Tibial nerve (tissue), 4 donors: ENCODE measurements at regions not wholly inside any gene's neighbourhood (a gene's known extent, or its start where the extent isn't known, plus 50 kb on each side); places are given as distances from the start of the nearest gene placed in this dataset.
"Not testable (repeated sequence)": the region's sequence is repeated elsewhere in the genome, so short reads cannot be mapped to it uniquely, and the experiment has no call there.

ENCODE experiments used
- DNase-seq, 2 donors: peaks; one replicate each; pipeline ENCODE4 v3.0.0-alpha.2; 2019; ENCODE audit warnings: low spot score in 2 of 2
- H3K27ac ChIP-seq, 4 donors: fragments of 200-600 bp; sonication (generic) in 3 of 4; one replicate each; pipeline ENCODE4 v1.5.1; 2017 to 2019; ENCODE audit warnings: mild to moderate bottlenecking in 1 of 4
- H3K27me3 ChIP-seq, 2 donors: fragments of 200-600 bp; sonication (generic) in 1 of 2; one replicate each; pipeline versions ENCODE4 v1.5.1 to v1.6.0; 2017 to 2019
- H3K36me3 ChIP-seq, 3 donors: fragments of 200-600 bp; sonication (generic); one replicate each; pipeline ENCODE4 v1.5.1; 2018 to 2019
- H3K4me1 ChIP-seq, 4 donors: fragments of 200-600 bp; sonication (generic) in 3 of 4; one replicate each; pipeline ENCODE4 v1.5.1; 2017 to 2019
- H3K4me3 ChIP-seq, 4 donors: fragments of 200-600 bp; sonication (generic) in 3 of 4; one replicate each; pipeline ENCODE4 v1.5.1; 2017 to 2019; ENCODE audit warnings: mild to moderate bottlenecking in 1 of 4, moderate library complexity in 1 of 4
- H3K9me3 ChIP-seq, 4 donors: fragments of 200-600 bp; sonication (generic) in 3 of 4; one replicate each; pipeline ENCODE4 v1.5.1; 2017 to 2019
- EP300 ChIP-seq, 2 donors: sonication (generic); formaldehyde crosslinking; IDR thresholded peaks; one replicate each; pipeline ENCODE4 v1.6.1; 2017; ENCODE audit warnings: antibody characterized with exemption in 2 of 2, mild to moderate bottlenecking in 1 of 2
- POLR2A ChIP-seq, 2 donors: fragments of 450-650 bp; IDR thresholded peaks; one replicate each; pipeline ENCODE4 v1.6.1; 2017; ENCODE audit warnings: antibody characterized with exemption in 2 of 2, mild to moderate bottlenecking in 2 of 2, moderate library complexity in 2 of 2
- WGBS, 2 donors: methylation state at CpG; one replicate each; pipeline ENCODE4 v1.1.5; 2018; 5-methylcytosine and 5-hydroxymethylcytosine counted together
- TF ChIP-seq, protein P1 (sequence below), 5 experiments: fragments of 200-600 bp in 3 of 5; fragments of 450-650 bp in 2 of 5; sonication (generic) in 3 of 5; IDR thresholded peaks; one replicate each; pipeline ENCODE4 v1.5.1; 2016 to 2019; ENCODE audit warnings: antibody characterized with exemption in 5 of 5, mild to moderate bottlenecking in 3 of 5, moderate library complexity in 2 of 5

DNA sequence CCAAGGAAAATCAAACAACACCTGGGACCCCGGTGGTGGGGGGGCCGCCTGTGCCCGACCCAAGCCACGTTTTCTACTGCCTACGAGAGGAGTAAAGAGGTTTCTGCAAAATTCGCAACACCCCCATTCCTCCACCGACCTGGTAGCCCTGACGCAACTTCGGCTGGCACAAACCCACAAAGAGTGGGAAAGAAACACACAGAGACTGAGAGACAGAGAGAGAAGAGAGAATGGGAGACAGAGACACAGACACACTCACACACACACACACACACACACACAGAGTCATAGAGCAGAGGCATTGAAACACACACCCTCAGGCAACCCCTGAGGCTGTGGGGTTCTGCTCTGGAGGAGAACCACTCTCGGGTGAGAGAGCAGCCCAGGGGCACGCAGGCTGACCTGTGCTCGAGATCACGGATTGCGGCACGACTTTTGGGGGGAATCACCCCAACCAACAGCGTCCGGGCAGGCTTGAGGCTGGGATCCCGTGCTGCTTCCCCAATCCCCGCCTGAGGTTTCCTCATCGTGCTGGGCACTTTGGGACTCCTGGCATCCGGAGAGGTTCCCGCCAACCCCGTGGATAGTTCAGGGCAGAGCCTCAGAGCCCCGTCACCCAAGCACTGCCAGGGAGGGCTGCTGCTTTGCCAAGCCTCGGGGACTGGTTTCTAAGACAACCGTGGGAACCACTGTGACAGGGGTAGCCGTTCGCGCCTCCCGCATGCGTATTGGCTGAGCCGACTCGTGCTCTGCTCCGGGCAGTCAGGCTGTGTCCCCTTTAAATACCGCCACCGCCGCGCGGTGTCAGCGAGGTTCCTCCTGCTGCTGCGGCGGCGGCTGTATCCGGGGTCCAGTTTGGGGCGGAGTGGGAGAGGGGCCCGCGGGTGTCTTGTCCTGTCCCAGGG, 682.4 kb upstream of the TPTE start:
- TF ChIP-seq, protein P1, sequence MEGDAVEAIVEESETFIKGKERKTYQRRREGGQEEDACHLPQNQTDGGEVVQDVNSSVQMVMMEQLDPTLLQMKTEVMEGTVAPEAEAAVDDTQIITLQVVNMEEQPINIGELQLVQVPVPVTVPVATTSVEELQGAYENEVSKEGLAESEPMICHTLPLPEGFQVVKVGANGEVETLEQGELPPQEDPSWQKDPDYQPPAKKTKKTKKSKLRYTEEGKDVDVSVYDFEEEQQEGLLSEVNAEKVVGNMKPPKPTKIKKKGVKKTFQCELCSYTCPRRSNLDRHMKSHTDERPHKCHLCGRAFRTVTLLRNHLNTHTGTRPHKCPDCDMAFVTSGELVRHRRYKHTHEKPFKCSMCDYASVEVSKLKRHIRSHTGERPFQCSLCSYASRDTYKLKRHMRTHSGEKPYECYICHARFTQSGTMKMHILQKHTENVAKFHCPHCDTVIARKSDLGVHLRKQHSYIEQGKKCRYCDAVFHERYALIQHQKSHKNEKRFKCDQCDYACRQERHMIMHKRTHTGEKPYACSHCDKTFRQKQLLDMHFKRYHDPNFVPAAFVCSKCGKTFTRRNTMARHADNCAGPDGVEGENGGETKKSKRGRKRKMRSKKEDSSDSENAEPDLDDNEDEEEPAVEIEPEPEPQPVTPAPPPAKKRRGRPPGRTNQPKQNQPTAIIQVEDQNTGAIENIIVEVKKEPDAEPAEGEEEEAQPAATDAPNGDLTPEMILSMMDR (IDR thresholded peaks at IDR 0.05): no peak
- no peak for TF ChIP-seq POLR2A (IDR thresholded peaks at IDR 0.05)
- no peak for TF ChIP-seq EP300 (IDR thresholded peaks at IDR 0.05)
- H3K9me3 ChIP-seq: peaks cover 0 to 20% (median 2%) of the 10 kb centered on the region in 4 donors
- no peak overlapping the region for H3K27ac ChIP-seq
- no peak for DNase-seq
- H3K27me3 ChIP-seq: no peaks in the 10 kb centered on the region
- no peaks in the 10 kb centered on the region for H3K36me3 ChIP-seq
- H3K4me1 ChIP-seq: no peaks in the 10 kb centered on the region
- H3K4me3 ChIP-seq: no peak overlapping the region
- WGBS, 2 donors: 71 to 78% methylated on average over 45 to 47 of the region's 47 CpGs

DNA sequence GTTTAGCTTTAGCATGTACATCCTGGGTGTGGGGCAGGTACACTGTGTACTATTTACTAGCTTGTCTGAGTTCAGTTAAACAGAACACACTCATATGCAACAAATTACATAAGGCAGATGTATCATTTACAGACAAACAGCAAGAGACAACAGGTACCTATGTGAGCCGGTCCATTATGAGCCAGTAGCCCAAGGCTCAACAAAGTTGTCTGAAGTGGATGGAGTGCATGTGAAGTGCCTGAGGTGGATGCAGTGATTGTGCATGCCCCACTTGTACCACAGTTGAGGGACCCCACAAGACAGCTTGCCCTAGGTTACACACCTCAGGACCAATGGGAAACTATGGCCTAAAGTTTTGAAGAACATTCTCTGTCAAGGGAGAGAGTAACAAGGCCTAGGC, 677.3 kb upstream of the TPTE start:
- H3K9me3 ChIP-seq: peaks cover 0 to 12% (median 0%) of the 10 kb centered on the region in 4 donors
- H3K27me3 ChIP-seq, H3K4me3 ChIP-seq, H3K4me1 ChIP-seq, DNase-seq, H3K27ac ChIP-seq, H3K36me3 ChIP-seq: not testable (repeated sequence)
- WGBS, 2 donors: 84 to 88% methylated on average over 1 of the region's 1 CpG

DNA sequence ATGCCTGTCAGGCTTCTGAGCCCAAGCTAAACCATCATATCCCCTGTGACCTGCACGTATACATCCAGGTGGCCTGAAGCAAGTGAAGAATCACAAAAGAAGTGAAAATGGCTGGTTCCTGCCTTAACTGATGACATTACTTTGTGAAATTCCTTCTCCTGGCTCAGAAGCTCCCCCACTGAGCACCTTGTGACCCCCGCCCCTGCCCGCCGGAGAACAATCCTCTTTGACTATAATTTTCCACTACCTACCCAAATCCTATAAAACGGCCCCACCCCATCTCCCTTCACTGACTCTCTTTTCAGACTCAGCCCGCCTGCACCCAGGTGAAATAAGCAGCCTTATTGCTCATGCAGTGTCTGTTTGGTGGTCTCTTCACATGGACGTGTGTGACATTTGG, 673.9 kb upstream of the TPTE start:
- H3K4me1 ChIP-seq, H3K4me3 ChIP-seq, H3K36me3 ChIP-seq, H3K9me3 ChIP-seq, H3K27ac ChIP-seq, DNase-seq, H3K27me3 ChIP-seq: not testable (repeated sequence)
- 65 to 73% methylated on average over 7 of the region's 7 CpGs for WGBS, 2 donors

DNA sequence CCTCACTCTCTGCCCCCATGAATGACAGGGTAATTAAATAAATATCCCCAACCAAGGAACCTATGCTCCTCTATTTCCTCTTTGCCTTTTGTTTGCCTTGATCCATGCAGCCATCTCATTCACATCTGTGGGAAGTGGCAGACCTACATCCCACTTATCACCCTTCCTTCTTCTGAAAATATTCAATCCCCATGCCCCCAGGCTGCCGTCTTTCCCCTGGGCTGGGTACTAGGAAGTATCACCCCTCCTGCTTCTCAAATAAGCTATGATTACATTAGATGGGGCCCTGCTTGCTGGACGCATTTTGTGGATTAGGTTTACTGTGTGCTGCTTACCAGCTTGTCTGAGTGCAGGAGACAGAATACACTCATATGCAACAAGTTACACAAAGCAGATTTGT, 670.2 kb upstream of the TPTE start:
- 63 to 72% methylated on average over 2 of the region's 2 CpGs for WGBS, 2 donors
- H3K36me3 ChIP-seq, H3K4me3 ChIP-seq, DNase-seq, H3K9me3 ChIP-seq, H3K27ac ChIP-seq, H3K27me3 ChIP-seq, H3K4me1 ChIP-seq: not testable (repeated sequence)

DNA sequence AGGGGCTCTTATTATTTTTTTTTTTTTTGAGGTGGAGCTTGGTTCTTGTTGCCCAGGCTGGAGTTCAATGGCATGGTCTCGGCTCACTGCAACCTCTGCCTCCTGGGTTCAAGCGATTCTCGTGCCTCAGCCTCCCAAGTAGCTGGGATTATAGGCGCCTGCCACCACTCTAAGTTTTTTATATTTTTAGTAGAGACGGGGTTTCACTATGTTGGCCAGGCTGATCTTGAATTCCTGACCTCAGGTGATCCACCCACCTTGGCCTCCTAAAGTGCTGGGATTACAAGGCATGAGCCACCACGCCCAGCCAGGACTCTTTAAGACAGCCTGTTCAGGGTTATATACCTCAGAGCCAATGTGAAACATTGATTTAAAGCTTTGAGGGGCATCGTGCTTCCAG, 669.7 kb upstream of the TPTE start:
- not testable (repeated sequence) for DNase-seq, H3K4me1 ChIP-seq, H3K27ac ChIP-seq, H3K36me3 ChIP-seq, H3K4me3 ChIP-seq, H3K27me3 ChIP-seq, H3K9me3 ChIP-seq
- WGBS, 2 donors: 50 to 67% methylated on average over 6 of the region's 7 CpGs

DNA sequence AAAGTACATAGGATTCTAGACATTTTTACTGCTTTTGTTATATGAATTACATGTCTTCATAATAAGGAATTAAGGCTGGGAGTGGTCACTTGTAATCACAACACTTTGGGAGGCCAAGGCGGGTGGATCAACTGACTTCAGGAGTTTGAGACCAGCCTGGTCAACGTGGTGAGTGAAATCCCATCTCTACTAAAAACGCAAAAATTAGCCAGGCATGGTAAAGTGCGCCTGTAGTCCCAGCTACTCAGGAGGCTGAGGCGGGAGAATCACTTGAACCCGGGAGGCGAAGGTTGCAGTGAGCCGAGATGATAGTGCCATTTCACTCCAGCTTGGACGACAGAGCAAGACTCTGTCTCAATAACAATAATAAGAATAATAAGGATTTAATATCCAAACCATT, 663.8 kb upstream of the TPTE start:
- not testable (repeated sequence) for H3K36me3 ChIP-seq, H3K27ac ChIP-seq, H3K4me1 ChIP-seq, H3K4me3 ChIP-seq, DNase-seq, H3K27me3 ChIP-seq
- peaks cover 0 to 19% (median 3%) of the 10 kb centered on the region in 4 donors for H3K9me3 ChIP-seq
- WGBS, 2 donors: 62 to 65% methylated on average over 9 of the region's 9 CpGs

DNA sequence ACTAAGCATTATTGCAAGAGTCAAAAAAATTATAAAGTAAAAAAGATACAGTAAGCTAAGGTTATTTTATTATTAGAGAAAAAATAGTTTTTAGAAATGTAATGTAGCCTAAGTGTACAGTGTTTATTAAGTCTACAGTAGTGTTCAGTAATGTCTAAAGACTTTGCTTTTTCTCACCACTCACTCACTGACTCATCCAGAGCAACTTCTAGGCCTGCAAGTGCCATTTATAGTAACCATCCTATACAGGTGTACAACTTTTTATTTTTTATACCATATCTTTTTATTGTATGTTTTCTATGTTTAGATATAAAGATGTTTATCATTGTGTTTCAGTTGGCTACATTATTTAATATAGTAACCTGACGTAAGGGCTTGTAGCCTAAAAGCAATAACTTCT, 661.5 kb upstream of the TPTE start:
- H3K27me3 ChIP-seq, H3K27ac ChIP-seq, H3K4me3 ChIP-seq, DNase-seq, H3K4me1 ChIP-seq, H3K36me3 ChIP-seq: not testable (repeated sequence)
- H3K9me3 ChIP-seq: peaks cover 0 to 31% (median 8%) of the 10 kb centered on the region in 4 donors
- WGBS, 2 donors: 78 to 81% methylated on average over 1 of the region's 1 CpG

DNA sequence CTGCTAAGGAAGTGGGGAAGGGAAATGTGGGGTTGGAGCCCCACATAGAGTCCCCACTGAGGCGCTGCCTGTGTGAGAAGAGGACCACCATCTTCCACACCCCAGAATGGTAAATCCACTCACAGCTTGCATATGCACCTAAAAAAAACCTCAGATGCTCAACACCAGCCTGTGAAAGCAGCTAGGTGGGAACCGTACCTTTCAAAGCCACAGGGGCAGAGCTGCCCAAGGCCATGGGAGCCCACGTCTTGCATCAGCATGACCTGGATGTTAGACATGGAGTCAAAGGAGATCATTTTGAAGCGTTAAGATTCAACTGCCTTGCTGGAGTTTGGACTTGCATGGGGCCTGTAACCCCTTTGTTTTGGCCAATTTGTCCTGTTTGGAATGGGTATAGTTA, 658.9 kb upstream of the TPTE start:
- peaks cover 0 to 45% (median 12%) of the 10 kb centered on the region in 4 donors for H3K9me3 ChIP-seq
- H3K36me3 ChIP-seq: not testable (repeated sequence)

DNA sequence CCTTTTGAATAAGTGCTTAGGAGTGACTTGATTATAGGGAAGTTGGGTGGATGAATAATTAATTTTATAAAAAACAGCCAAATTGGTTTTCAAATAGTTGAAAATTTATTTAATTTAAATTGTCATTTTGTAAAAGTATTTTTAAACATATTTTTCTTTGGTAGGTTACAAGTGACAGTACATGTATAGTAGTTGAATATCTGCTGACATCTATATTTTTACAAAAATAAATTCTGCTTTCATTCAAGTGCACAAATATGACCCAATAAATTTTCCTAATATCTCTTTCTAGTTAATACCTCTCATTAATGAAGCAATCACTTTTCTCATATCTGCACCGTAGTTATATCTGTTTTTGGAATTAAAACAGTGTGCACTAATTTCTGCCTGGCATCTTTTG, 653.6 kb upstream of the TPTE start:
- peaks cover 0 to 27% (median 7%) of the 10 kb centered on the region in 4 donors for H3K9me3 ChIP-seq
- DNase-seq, H3K4me3 ChIP-seq, H3K27ac ChIP-seq, H3K4me1 ChIP-seq, H3K36me3 ChIP-seq, H3K27me3 ChIP-seq: not testable (repeated sequence)
- WGBS, 2 donors: 74 to 78% methylated on average over 1 of the region's 1 CpG

More for the DNA sequence above, 658.9 kb upstream of the TPTE start:
- not testable (repeated sequence) for H3K4me1 ChIP-seq, H3K4me3 ChIP-seq, H3K27me3 ChIP-seq, H3K27ac ChIP-seq, DNase-seq
- 58 to 60% methylated on average over 4 of the region's 4 CpGs for WGBS, 2 donors

DNA sequence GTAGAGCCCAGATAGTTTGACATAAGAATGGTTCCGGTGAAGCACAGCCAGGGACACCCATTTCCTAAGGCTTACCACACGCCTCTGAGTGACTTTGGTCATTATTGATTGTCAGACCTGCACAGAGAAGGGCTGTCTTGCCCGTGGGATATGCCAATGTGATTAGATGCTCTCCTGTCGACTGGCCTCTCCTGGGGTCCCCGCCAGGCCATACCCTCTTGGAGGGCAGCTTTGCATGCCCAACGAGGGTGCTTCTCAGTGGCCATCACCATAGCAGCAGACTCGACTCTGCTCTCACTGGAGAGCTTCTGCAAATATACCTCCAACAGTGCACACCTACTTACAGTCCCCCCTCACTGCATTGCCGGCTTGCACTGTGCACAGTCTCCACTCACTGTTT, 648.3 kb upstream of the TPTE start:
- WGBS, 2 donors: 60 to 67% methylated on average over 8 of the region's 8 CpGs
- not testable (repeated sequence) for H3K4me1 ChIP-seq, H3K36me3 ChIP-seq, DNase-seq, H3K27ac ChIP-seq, H3K27me3 ChIP-seq, H3K4me3 ChIP-seq
- H3K9me3 ChIP-seq: peaks cover 0 to 11% (median 1%) of the 10 kb centered on the region in 4 donors

DNA sequence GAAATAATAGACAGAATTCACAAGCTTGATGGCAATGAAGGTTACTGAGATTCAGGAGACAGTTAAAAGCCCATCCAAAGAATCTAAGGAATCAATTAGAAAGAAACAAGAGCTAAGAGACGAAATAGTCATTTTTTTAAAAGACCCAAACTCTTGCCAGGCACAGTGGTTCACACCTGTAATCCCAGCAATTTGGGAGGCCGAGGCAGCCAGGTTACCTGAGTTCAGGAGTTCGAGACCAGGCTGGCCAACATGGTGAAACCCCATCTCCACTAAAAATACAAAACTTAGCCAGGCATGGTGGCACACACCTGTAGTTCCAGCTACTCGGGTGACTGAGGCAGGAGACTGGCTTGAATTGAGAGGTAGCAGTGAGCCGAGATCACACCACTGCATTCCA, 647.2 kb upstream of the TPTE start:
- peaks cover 0 to 11% (median 1%) of the 10 kb centered on the region in 4 donors for H3K9me3 ChIP-seq
- WGBS, 2 donors: 62 to 63% methylated on average over 5 of the region's 5 CpGs
- not testable (repeated sequence) for H3K27ac ChIP-seq, H3K36me3 ChIP-seq, H3K4me1 ChIP-seq, H3K4me3 ChIP-seq, DNase-seq, H3K27me3 ChIP-seq

DNA sequence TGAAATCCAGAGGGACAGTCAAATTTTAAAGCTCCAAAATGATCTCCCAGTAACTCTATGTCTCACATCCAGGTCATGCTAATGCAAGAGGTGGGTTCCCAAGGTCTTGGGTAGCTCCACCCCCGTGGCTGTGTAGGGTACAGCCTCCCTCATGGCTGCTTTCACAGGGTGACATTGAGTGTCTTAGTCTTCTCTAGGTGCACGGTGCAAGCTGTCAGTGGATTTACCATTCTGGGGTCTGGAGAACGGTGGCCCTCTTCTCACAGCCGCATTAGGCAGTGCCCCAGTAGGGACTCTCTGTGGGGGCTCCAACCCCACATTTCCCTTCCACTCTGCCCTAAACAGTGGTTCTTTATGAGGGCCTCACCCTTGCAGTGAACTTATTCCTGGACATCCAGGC, 640.0 kb upstream of the TPTE start:
- not testable (repeated sequence) for H3K36me3 ChIP-seq, H3K27ac ChIP-seq, DNase-seq, H3K27me3 ChIP-seq, H3K4me3 ChIP-seq, H3K4me1 ChIP-seq
- WGBS, 2 donors: 55 to 60% methylated on average over 4 of the region's 4 CpGs
- peaks cover 0 to 24% (median 0%) of the 10 kb centered on the region in 4 donors for H3K9me3 ChIP-seq

DNA sequence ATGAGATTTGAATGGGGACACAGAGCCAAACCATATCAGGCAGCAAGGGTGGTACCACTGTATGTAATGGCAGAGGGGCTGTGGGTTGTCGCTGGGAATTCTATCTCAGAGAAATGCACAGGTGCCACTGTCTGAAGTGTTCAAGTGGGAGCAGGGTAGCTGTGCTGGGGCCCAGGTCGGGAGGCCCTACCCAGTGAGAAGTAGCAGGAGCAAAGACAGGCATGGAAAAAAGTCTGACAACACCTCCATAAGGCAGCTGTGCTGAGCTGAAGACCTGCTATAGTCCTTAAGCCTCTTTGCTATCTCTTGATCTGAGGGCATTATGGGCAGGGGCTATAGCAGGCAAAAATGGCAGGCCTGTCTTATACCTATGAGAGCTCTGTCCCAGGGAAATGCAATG, 638.3 kb upstream of the TPTE start:
- not testable (repeated sequence) for H3K4me1 ChIP-seq, H3K27ac ChIP-seq, H3K36me3 ChIP-seq, H3K4me3 ChIP-seq, H3K27me3 ChIP-seq, DNase-seq
- 25 to 34% methylated on average over 2 of the region's 2 CpGs for WGBS, 2 donors
- peaks cover 0 to 24% (median 0%) of the 10 kb centered on the region in 4 donors for H3K9me3 ChIP-seq
